ENCODE measurements at regions not wholly inside any gene's neighbourhood (a gene's known extent, or its start where the extent isn't known, plus 50 kb on each side); places are given as distances from the start of the nearest gene placed in this dataset.
"Not testable (repeated sequence)": the region's sequence is repeated elsewhere in the genome, so short reads cannot be mapped to it uniquely, and the experiment has no call there.

GRCh38 chr3:87795701-87796100, 263.1 kb downstream of the CGGBP1 start:
- DNase-seq (ENCODE audit: low read depth) = no peak
- TF ChIP-seq CTCF (IDR thresholded peaks at IDR 0.05; ENCODE audit: insufficient read depth, low read length, severe bottlenecking) = no peak
- Histone ChIP-seq H3K36me3 (ENCODE audit: control insufficient read depth, insufficient read depth, low read length) (no peaks in the 10 kb centered on the region), H3K27me3 (ENCODE audit: control insufficient read depth, insufficient read depth, low read length) (peaks cover 24% of the 10 kb centered on the region), H3K4me3 (ENCODE audit: low read depth, low read length) (no peak overlapping the region)
- FAIRE-seq = no peak

GRCh38 chr3:87793337-87793877, 265.4 kb downstream of the CGGBP1 start:
- Histone ChIP-seq H3K27me3 (ENCODE audit: control insufficient read depth, insufficient read depth, low read length) (peaks cover 24% of the 10 kb centered on the region), H3K36me3 (ENCODE audit: control insufficient read depth, insufficient read depth, low read length) (no peaks in the 10 kb centered on the region), H3K4me3 (ENCODE audit: low read depth, low read length) (no peak overlapping the region)
- TF ChIP-seq CTCF (IDR thresholded peaks at IDR 0.05; ENCODE audit: insufficient read depth, low read length, severe bottlenecking) = no peak
- FAIRE-seq (no peak), DNase-seq (ENCODE audit: low read depth) (no peak)

GRCh38 chr3:87792534-87793336, 266.1 kb downstream of the CGGBP1 start, which contains the start of gene HTR1F:
Gene HTR1F, plus strand, starts transcription at chr3:87792706.
- no peak for FAIRE-seq

GRCh38 chr3:87792198-87792533, 266.6 kb downstream of the CGGBP1 start:
- Histone ChIP-seq H3K4me3 (ENCODE audit: low read depth, low read length) (no peak overlapping the region), H3K36me3 (ENCODE audit: control insufficient read depth, insufficient read depth, low read length) (no peaks in the 10 kb centered on the region), H3K27me3 (ENCODE audit: control insufficient read depth, insufficient read depth, low read length) (peaks cover 24% of the 10 kb centered on the region)
- FAIRE-seq (no peak), DNase-seq (ENCODE audit: low read depth) (no peak)
- TF ChIP-seq CTCF (IDR thresholded peaks at IDR 0.05; ENCODE audit: insufficient read depth, low read length, severe bottlenecking) = no peak

More at GRCh38 chr3:87792534-87793336, 266.1 kb downstream of the CGGBP1 start, which contains the start of gene HTR1F:
- DNase-seq (ENCODE audit: low read depth) = peak; percentile 10
- Histone ChIP-seq H3K27me3 (ENCODE audit: control insufficient read depth, insufficient read depth, low read length) (peaks cover 24% of the 10 kb centered on the region), H3K4me3 (ENCODE audit: low read depth, low read length) (peak within 1 kb of the TSS; percentile 10), H3K36me3 (ENCODE audit: control insufficient read depth, insufficient read depth, low read length) (no peaks in the 10 kb centered on the region)
- TF ChIP-seq CTCF (IDR thresholded peaks at IDR 0.05; ENCODE audit: insufficient read depth, low read length, severe bottlenecking) = no peak

GRCh38 chr3:87791248-87792027, 267.4 kb downstream of the CGGBP1 start:
- Histone ChIP-seq H3K27me3 (ENCODE audit: control insufficient read depth, insufficient read depth, low read length) (peaks cover 24% of the 10 kb centered on the region), H3K4me3 (ENCODE audit: low read depth, low read length) (no peak overlapping the region)
- TF ChIP-seq CTCF (IDR thresholded peaks at IDR 0.05; ENCODE audit: insufficient read depth, low read length, severe bottlenecking) = no peak

GRCh38 chr3:87789049-87789448, 269.8 kb downstream of the CGGBP1 start:
- H3K4me3 ChIP-seq (ENCODE audit: low read depth, low read length); DNase-seq (ENCODE audit: low read depth); H3K36me3 ChIP-seq (ENCODE audit: control insufficient read depth, insufficient read depth, low read length); FAIRE-seq: not testable (repeated sequence)
- peaks cover 20% of the 10 kb centered on the region for H3K27me3 ChIP-seq (ENCODE audit: control insufficient read depth, insufficient read depth, low read length)

More at GRCh38 chr3:87791248-87792027, 267.4 kb downstream of the CGGBP1 start:
- DNase-seq (ENCODE audit: low read depth) (no peak), FAIRE-seq (no peak)
- H3K36me3 ChIP-seq (ENCODE audit: control insufficient read depth, insufficient read depth, low read length) = no peaks in the 10 kb centered on the region

All from bronchial epithelial cell (primary cell).